ENCODE measurements at regions not wholly inside any gene's neighbourhood (a gene's known extent, or its start where the extent isn't known, plus 50 kb on each side); places are given as distances from the start of the nearest gene placed in this dataset.

- Histone ChIP-seq H4K8ac (ENCODE audit: low read depth in 2 of 2, low read length in 2 of 2) (no peak overlapping the region), H2BK20ac (ENCODE audit: low read depth, low read length) (no peak overlapping the region), H3K23ac (ENCODE audit: low read depth, low read length) (no peak overlapping the region), H4K5ac (ENCODE audit: low read depth, low read length) (no peak overlapping the region), H2AFZ (replicated peaks; ENCODE audit: low read length, poor library complexity) (no peak overlapping the region), H3K9me1 (ENCODE audit: insufficient read depth, low read length) (no peaks in the 10 kb centered on the region), H3K36me3 (ENCODE audit: control insufficient read depth, insufficient read depth, low read length) (no peaks in the 10 kb centered on the region), H2BK15ac (ENCODE audit: low read depth, low read length) (no peak overlapping the region), H3K56ac (ENCODE audit: extremely low read depth, insufficient read depth, low read length) (no peak overlapping the region), H2BK5ac (ENCODE audit: low read depth, low read length, poor library complexity, severe bottlenecking) (no peak overlapping the region), H2BK120ac (ENCODE audit: low read depth, low read length) (no peak overlapping the region), H3K27ac (ENCODE audit: insufficient read depth, low read length) (no peak overlapping the region), H3K9ac (ENCODE audit: low read depth, low read length) (no peak overlapping the region), H3K79me1 (ENCODE audit: low read depth in 1 of 2, low read length in 2 of 2) (no peaks in the 10 kb centered on the region), H3K4me1 (ENCODE audit: control insufficient read depth, insufficient read depth, low read length) (no peaks in the 10 kb centered on the region), H3K27me3 (ENCODE audit: control insufficient read depth, insufficient read depth, low read length) (no peaks in the 10 kb centered on the region), H3K4ac (ENCODE audit: low read depth, low read length) (no peak overlapping the region), H3K4me2 (ENCODE audit: low read depth, low read length) (no peak overlapping the region), H3K14ac (replicated peaks; ENCODE audit: low read depth, low read length) (no peak overlapping the region), H4K20me1 (ENCODE audit: insufficient read depth, low read length) (no peaks in the 10 kb centered on the region), H4K91ac (ENCODE audit: insufficient read depth, low read depth, low read length) (no peak overlapping the region), H3K9me3 (ENCODE audit: control insufficient read depth, insufficient read depth, low read length) (no peaks in the 10 kb centered on the region), H3K18ac (ENCODE audit: low read depth, low read length) (no peak overlapping the region), H2AK5ac (ENCODE audit: low read depth, low read length) (no peak overlapping the region), H3K4me3 (ENCODE audit: insufficient read depth, low read depth, low read length) (no peak overlapping the region), H2AK9ac (replicated peaks; ENCODE audit: low read depth, low read length, poor library complexity) (no peak overlapping the region)
- intact Hi-C loops (cut with micrococcal nuclease), result no loop called here
- in situ Hi-C loops (cut with MboI; ENCODE audit: low sequenced_read_pairs), result no loop called here
- dilution Hi-C loops (cut with HindIII; ENCODE audit: low sequenced_read_pairs, unreplicated experiment), result no loop called here
- ChIA-PET CTCF (no interaction called here), POLR2A (ENCODE audit: unreplicated experiment) (no interaction called here)
- whole genome bisulfite sequencing, 2 experiments (ENCODE audit: extremely low coverage in 2 of 2, insufficient read length in 1 of 2), result 53% methylated on average over 3 of the region's 6 CpGs; no CpG with 5 or more reads in 1 of the 2 experiments
- ATAC-seq (ENCODE audit: low read depth), result no peak
- BruUV-seq (replicated peaks), result no TSS peak
- DNase-seq, result no peak
- no peak for TF ChIP-seq BHLHE40 (IDR thresholded peaks at IDR 0.05; ENCODE audit: low read depth, low read length)
- TF ChIP-seq CHD1 (IDR thresholded peaks at IDR 0.05; ENCODE audit: low read depth, low read length), result no peak
- TF ChIP-seq FOS (IDR thresholded peaks at IDR 0.05; ENCODE audit: low read depth, low read length), result no peak
- no peak for TF ChIP-seq MAFK (IDR thresholded peaks at IDR 0.05; ENCODE audit: low read depth, low read length)
- no peak for TF ChIP-seq POLR2A (IDR thresholded peaks at IDR 0.05; ENCODE audit: low read depth, low read length)
- no peak for TF ChIP-seq NFE2L2 (IDR thresholded peaks at IDR 0.05; ENCODE audit: low read depth, low read length)
- TF ChIP-seq, protein P1, sequence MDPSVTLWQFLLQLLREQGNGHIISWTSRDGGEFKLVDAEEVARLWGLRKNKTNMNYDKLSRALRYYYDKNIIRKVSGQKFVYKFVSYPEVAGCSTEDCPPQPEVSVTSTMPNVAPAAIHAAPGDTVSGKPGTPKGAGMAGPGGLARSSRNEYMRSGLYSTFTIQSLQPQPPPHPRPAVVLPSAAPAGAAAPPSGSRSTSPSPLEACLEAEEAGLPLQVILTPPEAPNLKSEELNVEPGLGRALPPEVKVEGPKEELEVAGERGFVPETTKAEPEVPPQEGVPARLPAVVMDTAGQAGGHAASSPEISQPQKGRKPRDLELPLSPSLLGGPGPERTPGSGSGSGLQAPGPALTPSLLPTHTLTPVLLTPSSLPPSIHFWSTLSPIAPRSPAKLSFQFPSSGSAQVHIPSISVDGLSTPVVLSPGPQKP (IDR thresholded peaks at IDR 0.05; ENCODE audit: borderline replicate concordance, low read depth, low read length), result no peak
- no peak for TF ChIP-seq USF2 (IDR thresholded peaks at IDR 0.05; ENCODE audit: low read depth, low read length)
Measured at GRCh38 chr6:168988280-168988679, 265.4 kb downstream of the THBS2 start.
